ENCODE measurements at regions not wholly inside any gene's neighbourhood (a gene's known extent, or its start where the extent isn't known, plus 50 kb on each side); places are given as distances from the start of the nearest gene placed in this dataset.
"Not testable (repeated sequence)": the region's sequence is repeated elsewhere in the genome, so short reads cannot be mapped to it uniquely, and the experiment has no call there.

- DNase-seq; intact Hi-C loops (cut with DNase I): not testable (repeated sequence)
Measured at GRCh38 chr3:125775606-125776294, 180.5 kb upstream of the OSBPL11 start.

GRCh38 chr3:125779276-125779675 lies 184.0 kb upstream of the OSBPL11 start:
- intact Hi-C loops (cut with DNase I), result not testable (repeated sequence)

GRCh38 chr3:125779918-125780317 lies 184.6 kb upstream of the OSBPL11 start:
- DNase-seq; intact Hi-C loops (cut with DNase I): not testable (repeated sequence)

More at GRCh38 chr3:125779276-125779675, 184.0 kb upstream of the OSBPL11 start:
- DNase-seq, result peak in 1 of 42 donors; percentile 61

GRCh38 chr3:125781678-125782077 lies 186.4 kb upstream of the OSBPL11 start:
- intact Hi-C loops (cut with DNase I); DNase-seq: not testable (repeated sequence)

GRCh38 chr3:125790312-125790711 lies 178.7 kb upstream of the ROPN1B start:
- intact Hi-C loops (cut with DNase I); DNase-seq: not testable (repeated sequence)

GRCh38 chr3:125791021-125791420 lies 178.0 kb upstream of the ROPN1B start:
- intact Hi-C loops (cut with DNase I); DNase-seq: not testable (repeated sequence)

- DNase-seq; intact Hi-C loops (cut with DNase I): not testable (repeated sequence)
Measured at GRCh38 chr3:125810010-125810409, 159.0 kb upstream of the ROPN1B start.

- DNase-seq; intact Hi-C loops (cut with DNase I): not testable (repeated sequence)
Measured at GRCh38 chr3:125822175-125822574, 146.8 kb upstream of the ROPN1B start.

GRCh38 chr3:125831005-125831750 lies 137.8 kb upstream of the ROPN1B start:
- intact Hi-C loops (cut with DNase I); DNase-seq: not testable (repeated sequence)

- intact Hi-C loops (cut with DNase I); DNase-seq: not testable (repeated sequence)
Measured at GRCh38 chr3:125835562-125835961, 133.4 kb upstream of the ROPN1B start.

- DNase-seq, result peak in 17 of 42 donors; percentile 4 to 52 (median 11)
- intact Hi-C loops (cut with DNase I), result not testable (repeated sequence)
Measured at GRCh38 chr3:125836011-125836551, 132.9 kb upstream of the ROPN1B start.

GRCh38 chr3:125836786-125837185 lies 132.2 kb upstream of the ROPN1B start:
- DNase-seq; intact Hi-C loops (cut with DNase I): not testable (repeated sequence)

GRCh38 chr3:125838857-125839256 lies 130.1 kb upstream of the ROPN1B start:
- DNase-seq; intact Hi-C loops (cut with DNase I): not testable (repeated sequence)

- intact Hi-C loops (cut with DNase I), result not testable (repeated sequence)
Measured at GRCh38 chr3:125840465-125840864, 128.5 kb upstream of the ROPN1B start.

GRCh38 chr3:125847966-125848365 lies 121.0 kb upstream of the ROPN1B start:
- intact Hi-C loops (cut with DNase I); DNase-seq: not testable (repeated sequence)

More at GRCh38 chr3:125840465-125840864, 128.5 kb upstream of the ROPN1B start:
- DNase-seq, result not testable (repeated sequence)

GRCh38 chr3:125855006-125855405 lies 114.0 kb upstream of the ROPN1B start:
- intact Hi-C loops (cut with DNase I); DNase-seq: not testable (repeated sequence)

- peak in 22 of 42 donors; percentile 2 to 55 (median 28) for DNase-seq
- intact Hi-C loops (cut with DNase I), result not testable (repeated sequence)
Measured at GRCh38 chr3:125860547-125860946, 108.4 kb upstream of the ROPN1B start.

GRCh38 chr3:125862841-125863254 lies 106.1 kb upstream of the ROPN1B start:
- intact Hi-C loops (cut with DNase I); DNase-seq: not testable (repeated sequence)

GRCh38 chr3:125864532-125864931 lies 104.4 kb upstream of the ROPN1B start:
- DNase-seq; intact Hi-C loops (cut with DNase I): not testable (repeated sequence)

GRCh38 chr3:125886006-125886405 lies 83.0 kb upstream of the ROPN1B start:
- peak; percentile 21 to 88 (median 70) for DNase-seq

More at GRCh38 chr3:125886006-125886405, 83.0 kb upstream of the ROPN1B start:
- intact Hi-C loops (cut with DNase I), result not testable (repeated sequence)
